GM19023 (cell line): ENCODE measurements at regions not wholly inside any gene's neighbourhood (a gene's known extent, or its start where the extent isn't known, plus 50 kb on each side); places are given as distances from the start of the nearest gene placed in this dataset.
"Not testable (repeated sequence)": the region's sequence is repeated elsewhere in the genome, so short reads cannot be mapped to it uniquely, and the experiment has no call there.

Source experiments
- ATAC-seq: cut with Tn5 transposase; IDR thresholded peaks from one replicate; pipeline ENCODE4 v1.9.1; 2021; ENCODE audit warnings: mild to moderate bottlenecking, moderate library complexity; ENCODE audit not compliant: unreplicated experiment

GRCh38 chr16:22572331-22573224, 61.9 kb downstream of the NPIPB5 start:
- ATAC-seq, result not testable (repeated sequence)

- ATAC-seq, result peak; percentile 72
These were observed 62.5 kb downstream of the NPIPB5 start for GRCh38 chr16:22573225-22573530.

- ATAC-seq, result not testable (repeated sequence)
These were observed 65.8 kb downstream of the NPIPB5 start for GRCh38 chr16:22576506-22576905.

GRCh38 chr16:22583195-22583594, 72.5 kb downstream of the NPIPB5 start:
- not testable (repeated sequence) for ATAC-seq

GRCh38 chr16:22584459-22584858, 73.8 kb downstream of the NPIPB5 start:
- not testable (repeated sequence) for ATAC-seq

- not testable (repeated sequence) for ATAC-seq
These were observed 74.2 kb downstream of the NPIPB5 start for GRCh38 chr16:22584941-22585340.

- not testable (repeated sequence) for ATAC-seq
These were observed 74.7 kb downstream of the NPIPB5 start for GRCh38 chr16:22585431-22585830.

GRCh38 chr16:22586732-22587131, 76.0 kb downstream of the NPIPB5 start:
- not testable (repeated sequence) for ATAC-seq

GRCh38 chr16:22589757-22590156, 79.1 kb downstream of the NPIPB5 start:
- ATAC-seq, result not testable (repeated sequence)

- ATAC-seq, result not testable (repeated sequence)
These were observed 85.9 kb downstream of the NPIPB5 start for GRCh38 chr16:22596445-22597045.

GRCh38 chr16:22603744-22604143, 93.1 kb downstream of the NPIPB5 start:
- not testable (repeated sequence) for ATAC-seq

GRCh38 chr16:22606619-22607018, 95.9 kb downstream of the NPIPB5 start:
- not testable (repeated sequence) for ATAC-seq

GRCh38 chr16:22609798-22610197, 99.1 kb downstream of the NPIPB5 start:
- not testable (repeated sequence) for ATAC-seq

- ATAC-seq, result not testable (repeated sequence)
These were observed 100.4 kb downstream of the NPIPB5 start for GRCh38 chr16:22611128-22611527.

GRCh38 chr16:22614271-22614947, 103.7 kb downstream of the NPIPB5 start:
- ATAC-seq, result no peak

GRCh38 chr16:22618842-22619241, 108.2 kb downstream of the NPIPB5 start:
- ATAC-seq, result no peak

GRCh38 chr16:22621586-22622155, 111.0 kb downstream of the NPIPB5 start:
- ATAC-seq, result no peak

GRCh38 chr16:22622703-22623102, 112.0 kb downstream of the NPIPB5 start:
- no peak for ATAC-seq

- ATAC-seq, result no peak
These were observed 112.7 kb downstream of the NPIPB5 start for GRCh38 chr16:22623351-22623781.

- ATAC-seq, result no peak
These were observed 113.5 kb downstream of the NPIPB5 start for GRCh38 chr16:22624038-22624799.
